Caco-2 (cell line): ENCODE measurements at regions not wholly inside any gene's neighbourhood (a gene's known extent, or its start where the extent isn't known, plus 50 kb on each side); places are given as distances from the start of the nearest gene placed in this dataset.

Source experiments
- BruUV-seq: library from RNA; stranded (reverse); fragments of 400-500 nt; replicated peaks from 2 replicates; lab custom pipeline; 2021; lab: Mats Ljungman, UMichigan
- CTCF ChIA-PET: fragments of 300-600 bp; sonication (Branson Sonifier 250); formaldehyde crosslinking; loops from one replicate; lab custom pipeline; 2022; ENCODE audit warnings: antibody characterized with exemption; lab: Charles Lee
- POLR2A ChIA-PET: fragments of 300-600 bp; sonication (Branson Sonifier 250); formaldehyde crosslinking; loops from one replicate; lab custom pipeline; 2022; ENCODE audit warnings: antibody characterized with exemption; lab: Charles Lee
- DNase-seq, 2 experiments: peaks; one replicate each; pipeline versions ENCODE4 v3.0.0 to v3.0.0-alpha.2; 2020 to 2022
- H3K27me3 ChIP-seq: replicated peaks from 2 replicates; pipeline ENCODE4 v1.6.0; 2011; ENCODE audit warnings: low read length; ENCODE audit not compliant: control insufficient read depth, insufficient read depth
- H3K36me3 ChIP-seq: 2 replicates; pipeline ENCODE4 v1.5.1; 2011; ENCODE audit warnings: low read length; ENCODE audit not compliant: control insufficient read depth, insufficient read depth
- H3K4me1 ChIP-seq: fragments of 250-450 bp; sonication (Bioruptor Pico); 2 replicates; pipeline ENCODE4 v1.5.1; 2020; ENCODE audit warnings: mild to moderate bottlenecking
- H3K4me3 ChIP-seq: 2 replicates; pipeline ENCODE4 v1.5.1; 2011; ENCODE audit warnings: low read depth, mild to moderate bottlenecking, control low read depth, low read length
- H3K9me3 ChIP-seq: fragments of 250-450 bp; sonication (Bioruptor Pico); 2 replicates; pipeline ENCODE4 v1.5.1; 2020; ENCODE audit warnings: mild to moderate bottlenecking, moderate library complexity
- H3K27ac Mint-ChIP-seq: one replicate; pipeline ENCODE4 v1.8.0; 2022; ENCODE audit warnings: mixed read lengths; ENCODE audit not compliant: unreplicated experiment
- H3K27me3 Mint-ChIP-seq: one replicate; pipeline ENCODE4 v1.8.0; 2022; ENCODE audit warnings: mixed read lengths; ENCODE audit not compliant: insufficient read depth, unreplicated experiment
- H3K36me3 Mint-ChIP-seq: one replicate; pipeline ENCODE4 v1.8.0; 2022; ENCODE audit warnings: mild to moderate bottlenecking, mixed read lengths; ENCODE audit not compliant: insufficient read depth, unreplicated experiment
- H3K4me1 Mint-ChIP-seq: one replicate; pipeline ENCODE4 v1.8.0; 2022; ENCODE audit warnings: low read depth, mixed read lengths; ENCODE audit not compliant: unreplicated experiment
- H3K4me3 Mint-ChIP-seq: one replicate; pipeline ENCODE4 v1.8.0; 2022; ENCODE audit warnings: mild to moderate bottlenecking, moderate library complexity, mixed read lengths; ENCODE audit not compliant: unreplicated experiment
- H3K9me3 Mint-ChIP-seq: one replicate; pipeline ENCODE4 v1.8.0; 2022; ENCODE audit warnings: mixed read lengths; ENCODE audit not compliant: unreplicated experiment
- intact Hi-C: fragments of 100-400 bp; cut with micrococcal nuclease; formaldehyde crosslinking; loops from one replicate; pipeline ENCODE4 v1.10.0; 2022; ENCODE audit not compliant: unreplicated experiment
- TF ChIP-seq, protein P1 (sequence below), 2 experiments: fragments of 200-600 bp in 1 of 2; IDR thresholded peaks; 1 replicate in 1 of 2; 2 replicates in 1 of 2; pipeline versions ENCODE4 v1.5.1 to v1.8.0; 2011 to 2022; ENCODE audit warnings: antibody characterized with exemption in 1 of 2, control low read depth in 1 of 2, inconsistent platforms in 1 of 2, low read depth in 1 of 2, low read length in 1 of 2, mild to moderate bottlenecking in 1 of 2, moderate library complexity in 1 of 2; ENCODE audit not compliant: insufficient read depth in 1 of 2, severe bottlenecking in 1 of 2, unreplicated experiment in 1 of 2

DNA sequence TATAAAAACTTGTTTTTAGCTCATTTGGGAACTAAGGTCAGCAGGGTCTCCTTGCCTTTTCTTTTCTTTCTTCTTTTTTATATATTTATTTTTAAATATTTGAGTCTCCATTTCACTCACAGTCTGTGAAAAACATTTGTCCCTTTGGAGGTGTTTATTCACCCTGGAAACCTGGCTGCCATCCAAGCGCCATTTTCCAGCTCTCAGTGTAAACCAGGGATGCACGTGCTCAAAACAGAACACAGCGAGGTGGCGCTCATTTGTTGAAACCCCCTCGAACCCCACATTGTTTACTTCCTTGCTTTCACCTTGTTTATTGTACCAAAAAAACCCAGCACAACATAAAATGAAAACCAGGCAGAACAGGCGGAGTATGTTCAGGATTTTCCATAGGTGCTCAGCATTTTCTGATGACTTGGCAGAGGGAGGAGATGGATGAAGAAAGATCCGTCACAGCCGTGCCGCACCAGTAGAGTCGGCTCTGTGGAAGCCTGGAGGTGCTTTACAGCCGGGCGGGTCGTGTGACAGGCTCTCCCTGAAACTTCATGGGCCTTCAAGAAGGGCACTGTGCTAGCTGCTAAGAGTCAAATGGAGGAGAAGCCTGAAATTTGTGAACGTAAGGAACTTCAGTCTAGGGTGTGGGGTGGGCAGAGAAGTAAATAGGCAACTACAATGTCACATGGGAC lies 284.4 kb downstream of the FOXL1 start:
- H3K4me1 ChIP-seq, result no peaks in the 10 kb centered on the region
- peaks cover 6% of the 10 kb centered on the region for H3K9me3 ChIP-seq
- Mint-ChIP-seq H3K27ac (no peak overlapping the region), H3K4me3 (no peak overlapping the region), H3K27me3 (peaks cover 4% of the 10 kb centered on the region), H3K4me1 (no peaks in the 10 kb centered on the region), H3K36me3 (no peaks in the 10 kb centered on the region), H3K9me3 (no peaks in the 10 kb centered on the region)
- no TSS peak for BruUV-seq
- no peak for DNase-seq
- TF ChIP-seq, protein P1, sequence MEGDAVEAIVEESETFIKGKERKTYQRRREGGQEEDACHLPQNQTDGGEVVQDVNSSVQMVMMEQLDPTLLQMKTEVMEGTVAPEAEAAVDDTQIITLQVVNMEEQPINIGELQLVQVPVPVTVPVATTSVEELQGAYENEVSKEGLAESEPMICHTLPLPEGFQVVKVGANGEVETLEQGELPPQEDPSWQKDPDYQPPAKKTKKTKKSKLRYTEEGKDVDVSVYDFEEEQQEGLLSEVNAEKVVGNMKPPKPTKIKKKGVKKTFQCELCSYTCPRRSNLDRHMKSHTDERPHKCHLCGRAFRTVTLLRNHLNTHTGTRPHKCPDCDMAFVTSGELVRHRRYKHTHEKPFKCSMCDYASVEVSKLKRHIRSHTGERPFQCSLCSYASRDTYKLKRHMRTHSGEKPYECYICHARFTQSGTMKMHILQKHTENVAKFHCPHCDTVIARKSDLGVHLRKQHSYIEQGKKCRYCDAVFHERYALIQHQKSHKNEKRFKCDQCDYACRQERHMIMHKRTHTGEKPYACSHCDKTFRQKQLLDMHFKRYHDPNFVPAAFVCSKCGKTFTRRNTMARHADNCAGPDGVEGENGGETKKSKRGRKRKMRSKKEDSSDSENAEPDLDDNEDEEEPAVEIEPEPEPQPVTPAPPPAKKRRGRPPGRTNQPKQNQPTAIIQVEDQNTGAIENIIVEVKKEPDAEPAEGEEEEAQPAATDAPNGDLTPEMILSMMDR (IDR thresholded peaks at IDR 0.05; ENCODE audit: insufficient read depth in 1 of 2, low read depth in 1 of 2, low read length in 1 of 2, severe bottlenecking in 1 of 2, unreplicated experiment in 1 of 2), result no peak
- no peaks in the 10 kb centered on the region for H3K36me3 ChIP-seq
- H3K27me3 ChIP-seq, result no peaks in the 10 kb centered on the region
- intact Hi-C loops, result no loop called here
- ChIA-PET POLR2A (no interaction called here), CTCF (no interaction called here)
- no peak overlapping the region for H3K4me3 ChIP-seq

DNA sequence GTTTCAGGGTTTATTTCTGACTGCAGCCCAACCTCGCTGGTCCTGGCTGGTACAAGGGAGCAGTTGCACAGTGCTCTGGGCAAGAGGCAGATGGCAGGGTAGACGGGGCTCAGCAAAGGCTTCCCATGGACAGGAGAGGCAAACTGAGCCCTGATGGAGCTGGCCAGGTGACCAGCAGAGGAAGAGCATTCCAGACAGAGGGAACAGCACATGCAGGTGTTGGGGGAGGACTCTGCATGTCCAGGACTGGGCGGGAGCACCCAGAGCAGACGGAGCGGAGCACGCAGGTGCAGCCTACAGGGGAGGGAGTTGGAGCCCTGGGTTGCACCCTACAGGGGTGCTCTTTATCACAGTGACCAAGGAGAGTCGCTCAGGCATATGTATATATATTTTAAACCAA lies 285.3 kb downstream of the FOXL1 start:
- no peaks in the 10 kb centered on the region for H3K27me3 ChIP-seq
- no peak for DNase-seq
- H3K36me3 ChIP-seq, result no peaks in the 10 kb centered on the region
- CTCF ChIA-PET, result no interaction called here
- H3K27ac Mint-ChIP-seq, result no peak overlapping the region
- no peaks in the 10 kb centered on the region for H3K4me1 Mint-ChIP-seq
- H3K9me3 ChIP-seq, result no peaks in the 10 kb centered on the region; the same call in none of the 2 replicates
- no peak overlapping the region for H3K4me3 ChIP-seq
- POLR2A ChIA-PET, result no interaction called here
- TF ChIP-seq, protein P1 (IDR thresholded peaks at IDR 0.05; ENCODE audit: insufficient read depth in 1 of 2, low read depth in 1 of 2, low read length in 1 of 2, severe bottlenecking in 1 of 2, unreplicated experiment in 1 of 2), result no peak
- no peaks in the 10 kb centered on the region for H3K36me3 Mint-ChIP-seq
- intact Hi-C loops, result no loop called here
- no peak overlapping the region for H3K4me3 Mint-ChIP-seq
- no peaks in the 10 kb centered on the region for H3K4me1 ChIP-seq
- no TSS peak for BruUV-seq
- no peaks in the 10 kb centered on the region for H3K9me3 Mint-ChIP-seq
- H3K27me3 Mint-ChIP-seq, result peaks cover 7% of the 10 kb centered on the region

DNA sequence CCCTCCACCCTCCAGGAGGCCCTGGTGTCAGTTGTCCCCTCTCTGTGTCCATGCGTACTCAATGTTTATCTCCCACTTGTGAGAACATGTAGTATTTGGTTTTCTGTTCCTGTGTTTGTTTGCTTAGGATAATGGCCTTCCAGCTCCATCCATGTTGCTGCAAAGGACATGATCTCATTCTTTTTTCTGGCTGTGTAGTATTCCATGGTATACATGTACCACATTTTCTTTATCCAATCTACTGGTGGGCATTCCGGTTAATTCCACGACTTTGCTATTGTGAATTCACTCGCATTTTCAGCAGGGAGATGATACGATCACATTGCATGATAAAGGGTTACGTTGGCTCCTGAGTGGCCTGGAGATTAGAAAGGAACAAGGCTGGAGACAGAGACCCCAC lies 286.2 kb downstream of the FOXL1 start:
- no TSS peak for BruUV-seq
- Mint-ChIP-seq H3K4me1 (no peaks in the 10 kb centered on the region), H3K27ac (no peak overlapping the region), H3K9me3 (no peaks in the 10 kb centered on the region), H3K4me3 (no peak overlapping the region), H3K36me3 (no peaks in the 10 kb centered on the region), H3K27me3 (peaks cover 7% of the 10 kb centered on the region)
- intact Hi-C loops, result no loop called here
- H3K4me3 ChIP-seq, result no peak overlapping the region
- no peaks in the 10 kb centered on the region for H3K4me1 ChIP-seq
- POLR2A ChIA-PET, result no interaction called here
- CTCF ChIA-PET, result no interaction called here
- H3K36me3 ChIP-seq, result no peaks in the 10 kb centered on the region
- DNase-seq, result no peak
- no peaks in the 10 kb centered on the region; the same call in none of the 2 replicates for H3K9me3 ChIP-seq
- no peaks in the 10 kb centered on the region for H3K27me3 ChIP-seq
- TF ChIP-seq, protein P1 (IDR thresholded peaks at IDR 0.05; ENCODE audit: insufficient read depth in 1 of 2, low read depth in 1 of 2, low read length in 1 of 2, severe bottlenecking in 1 of 2, unreplicated experiment in 1 of 2), result no peak
